Activated CD4-positive, alpha-beta T cell treated with anti-CD3 and anti-CD28 coated beads, Interleukin-2, Interleukin-4, amounts not matched to agents 100 ng/mL and 50 ng/mL, durations not matched to agents 16 hours and 8 hours (primary cell): ENCODE measurements at regions not wholly inside any gene's neighbourhood (a gene's known extent, or its start where the extent isn't known, plus 50 kb on each side); places are given as distances from the start of the nearest gene placed in this dataset.

Source experiments
- DNase-seq: peaks from one replicate; pipeline ENCODE4 v3.0.0-alpha.2; 2020; ENCODE audit warnings: low spot score

DNA sequence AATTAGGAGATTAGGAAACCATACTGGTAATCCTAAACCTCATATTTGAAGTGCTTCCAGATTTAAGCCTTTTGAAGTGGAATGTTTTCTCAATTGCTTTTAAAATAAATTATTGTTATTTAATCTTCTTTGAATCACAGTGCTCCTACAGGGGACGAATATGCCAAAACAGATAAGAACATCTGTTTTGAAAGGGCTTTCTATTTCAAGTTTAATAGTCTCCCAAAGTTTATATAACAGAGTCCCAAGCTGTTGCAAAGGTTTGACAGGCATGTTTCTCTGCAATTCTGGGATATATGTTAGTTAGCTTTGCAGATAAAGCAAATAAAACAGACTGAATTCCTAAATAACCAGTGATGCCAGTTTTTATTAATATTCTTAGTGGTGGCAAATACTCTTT, 803.7 kb downstream of the TLE4 start:
- no peak for DNase-seq

DNA sequence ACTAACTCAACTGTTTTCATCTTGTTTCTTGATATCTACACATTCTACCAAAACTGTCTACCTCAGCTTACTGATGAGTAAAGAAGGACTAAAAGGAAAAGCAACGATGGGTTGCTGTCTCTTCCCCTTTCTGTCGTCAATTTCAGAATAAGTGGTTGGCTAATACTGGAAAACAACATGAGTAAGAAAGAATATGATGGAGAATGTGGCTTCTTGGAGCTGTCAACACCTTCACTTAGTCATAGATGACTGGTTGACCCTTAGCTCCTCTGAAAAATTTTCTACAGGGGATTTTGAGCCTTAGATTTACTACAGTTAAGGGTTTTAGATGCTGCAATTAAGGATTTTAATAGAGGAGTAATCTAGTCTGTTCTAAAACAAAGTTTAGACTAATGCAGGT, 797.9 kb downstream of the TLE4 start:
- no peak for DNase-seq

DNA sequence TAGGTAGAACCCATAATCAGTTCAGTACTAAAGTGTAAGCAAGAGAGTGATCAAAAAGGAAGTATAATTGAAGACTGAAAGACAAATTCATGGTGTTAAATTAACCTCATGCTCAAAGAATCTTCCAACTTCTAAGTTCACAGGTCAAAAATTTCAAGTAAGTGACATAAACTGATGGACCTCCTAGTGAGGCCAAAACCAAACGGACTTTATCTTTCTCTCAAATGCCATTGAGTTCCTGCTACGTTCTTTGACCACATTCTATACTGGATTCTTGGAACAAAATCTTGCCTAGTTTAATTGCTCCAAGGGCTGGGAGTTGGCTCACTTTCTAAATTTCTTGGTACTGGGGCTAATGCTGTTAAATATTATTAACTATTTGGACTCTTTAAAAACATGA, 794.9 kb downstream of the TLE4 start:
- DNase-seq, result no peak

DNA sequence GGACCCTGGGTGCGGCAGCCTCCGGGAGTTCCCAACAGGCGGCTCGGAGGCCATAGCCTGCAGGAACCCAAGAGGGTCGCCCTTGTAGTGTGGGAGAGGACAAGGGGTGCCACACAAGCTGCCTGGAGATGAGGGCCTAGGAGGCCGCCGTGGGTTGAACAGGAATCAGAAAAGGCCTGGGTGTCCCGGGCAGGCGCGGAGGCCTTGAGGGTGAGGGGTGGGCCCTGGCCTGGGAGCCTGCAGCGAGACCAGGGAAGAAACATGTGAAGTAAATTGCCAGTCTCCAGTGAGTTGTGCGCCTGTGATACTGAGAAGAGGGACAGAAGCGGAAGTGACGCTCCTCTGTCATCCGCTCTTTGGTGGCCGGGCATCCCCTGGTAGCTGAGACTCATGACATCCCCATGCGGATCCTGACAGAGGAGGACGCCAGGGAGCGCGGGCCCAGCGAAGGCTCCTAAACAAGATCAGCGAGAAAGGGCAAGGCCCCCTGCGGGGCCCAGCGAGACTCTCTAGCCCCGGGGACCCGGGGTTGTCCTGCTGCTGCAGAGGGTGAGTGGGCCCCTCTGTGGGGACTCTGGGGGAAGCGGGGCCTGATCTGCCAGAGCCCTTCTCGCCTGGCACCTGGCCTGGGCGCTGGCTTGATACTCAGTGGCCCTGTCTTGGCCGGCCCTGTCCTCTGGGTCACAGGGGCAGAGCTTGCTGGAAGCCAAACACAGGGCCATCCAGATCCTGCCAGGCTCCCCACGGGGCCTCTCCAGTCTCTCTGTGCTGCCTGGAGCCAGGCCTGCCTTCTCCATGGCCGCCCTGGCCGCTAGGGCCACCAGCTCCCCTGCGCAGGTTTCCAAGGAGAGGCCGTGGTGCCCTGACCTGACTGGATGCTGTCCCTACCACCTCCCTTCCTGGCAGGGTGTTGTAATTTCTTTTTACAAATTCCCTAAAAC, 788.4 kb downstream of the TLE4 start:
- no peak for DNase-seq

DNA sequence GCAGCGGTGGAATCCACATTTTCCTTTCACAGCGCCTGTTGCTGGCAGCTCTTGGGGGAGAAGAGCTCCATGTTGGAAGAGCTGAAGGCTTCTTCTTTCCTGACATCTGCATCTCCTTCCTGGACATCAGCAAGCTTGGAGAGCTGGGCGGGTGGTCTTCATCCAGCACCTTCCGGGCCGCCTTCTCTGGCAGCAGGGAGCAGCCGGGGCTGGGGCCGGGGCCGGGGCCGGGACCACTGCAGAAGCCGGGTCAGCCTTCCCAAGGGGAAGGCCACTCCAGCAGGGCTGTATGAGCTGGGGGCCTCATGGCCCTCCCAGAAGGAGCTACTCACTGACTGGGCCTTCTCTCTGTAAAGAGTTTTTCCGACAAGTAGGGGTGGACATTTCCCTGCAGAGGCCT, 787.5 kb downstream of the TLE4 start:
- DNase-seq, result no peak

DNA sequence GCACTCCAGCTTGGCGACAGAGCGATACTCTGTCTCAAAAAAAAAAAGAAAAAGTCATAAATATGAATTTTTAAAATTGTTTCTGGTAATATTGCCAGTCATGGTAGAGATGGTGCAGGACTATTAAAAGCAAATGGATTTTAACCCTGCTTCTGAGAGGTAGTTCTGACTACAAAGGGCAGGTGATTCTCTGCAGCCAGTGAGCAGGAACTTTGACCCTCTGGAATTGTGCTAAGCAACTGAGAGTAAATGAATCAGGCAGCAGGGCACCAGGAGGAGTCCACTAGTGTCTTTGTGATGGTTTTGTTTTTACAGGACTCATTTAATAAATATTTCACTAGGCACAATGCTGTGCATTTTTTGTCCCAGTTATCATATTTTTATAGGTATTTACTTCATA, 781.2 kb downstream of the TLE4 start:
- no peak for DNase-seq

DNA sequence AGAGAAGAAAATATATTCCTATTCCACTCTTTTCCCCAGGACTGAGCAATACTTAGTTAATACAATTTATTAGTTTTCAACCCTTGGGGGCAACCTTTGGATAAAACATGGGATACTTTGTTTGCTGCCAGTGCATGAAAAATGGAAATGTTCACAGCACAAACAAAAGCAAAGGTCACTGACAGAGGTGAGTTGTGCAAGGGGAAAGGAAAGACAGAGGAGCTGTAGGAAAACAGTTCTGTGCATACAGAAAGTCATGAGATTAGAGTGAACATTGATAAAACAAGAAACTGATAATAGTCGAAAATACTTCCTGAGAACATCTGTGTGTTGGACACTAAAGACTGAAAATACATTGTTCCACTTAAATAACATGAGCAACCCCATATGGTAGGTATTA, 779.8 kb downstream of the TLE4 start:
- no peak for DNase-seq

DNA sequence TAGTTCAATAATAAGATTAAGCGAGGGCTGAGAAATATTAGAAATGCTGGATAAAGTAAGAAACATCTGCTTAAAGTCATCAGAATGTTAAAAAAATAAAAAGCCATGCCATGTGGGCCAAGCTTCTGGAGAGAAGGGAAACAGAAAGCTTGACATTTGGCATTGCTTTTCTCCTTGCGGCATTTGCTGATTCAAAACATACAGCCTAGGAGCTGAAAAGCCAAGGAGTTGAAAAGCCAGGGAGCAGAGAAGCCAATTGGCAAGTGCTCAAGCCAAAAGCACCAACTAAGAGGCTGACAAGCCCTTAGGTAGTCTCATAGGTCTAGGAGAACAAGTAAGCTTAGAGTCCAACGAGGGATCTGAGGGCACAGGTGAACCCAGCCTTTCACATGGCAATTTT, 754.3 kb downstream of the TLE4 start:
- DNase-seq, result no peak

DNA sequence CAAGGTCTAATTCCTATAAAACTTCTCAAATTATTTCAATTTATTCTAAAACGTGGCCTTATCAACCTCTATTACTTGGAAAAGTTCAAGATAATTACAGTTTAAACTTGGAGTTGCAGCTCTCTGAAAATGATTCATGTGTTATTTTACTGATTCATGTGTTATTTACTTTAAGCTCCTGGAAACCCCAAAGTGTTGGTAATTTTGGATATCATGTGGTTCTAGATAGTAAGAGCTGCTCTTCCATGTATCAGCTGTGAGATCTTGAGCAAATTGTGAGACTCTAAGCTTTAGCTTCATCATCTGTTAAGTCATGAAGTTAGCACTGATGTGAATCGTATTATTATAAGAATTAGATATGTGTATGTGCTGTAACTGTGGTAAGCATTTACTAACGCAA, 749.2 kb downstream of the TLE4 start:
- DNase-seq, result no peak

DNA sequence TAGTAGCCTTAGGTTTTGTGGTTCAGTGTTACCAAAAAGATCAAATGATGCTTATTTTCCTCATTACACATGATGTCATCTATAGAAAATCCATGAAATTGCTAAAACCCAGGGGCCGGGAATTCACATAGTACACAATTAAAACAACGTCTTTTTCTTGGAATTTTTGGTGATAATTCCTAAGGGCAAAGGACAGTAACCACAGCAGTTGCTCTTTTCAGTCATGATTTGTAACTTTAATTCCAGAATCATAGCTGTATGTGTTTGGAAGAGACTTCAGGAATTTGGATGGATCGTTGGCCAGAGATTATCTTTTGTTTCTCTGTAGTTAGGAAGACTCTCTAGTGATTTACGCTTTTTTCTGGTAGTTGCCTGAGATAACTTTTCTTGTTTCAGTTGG, 748.7 kb downstream of the TLE4 start:
- no peak for DNase-seq

DNA sequence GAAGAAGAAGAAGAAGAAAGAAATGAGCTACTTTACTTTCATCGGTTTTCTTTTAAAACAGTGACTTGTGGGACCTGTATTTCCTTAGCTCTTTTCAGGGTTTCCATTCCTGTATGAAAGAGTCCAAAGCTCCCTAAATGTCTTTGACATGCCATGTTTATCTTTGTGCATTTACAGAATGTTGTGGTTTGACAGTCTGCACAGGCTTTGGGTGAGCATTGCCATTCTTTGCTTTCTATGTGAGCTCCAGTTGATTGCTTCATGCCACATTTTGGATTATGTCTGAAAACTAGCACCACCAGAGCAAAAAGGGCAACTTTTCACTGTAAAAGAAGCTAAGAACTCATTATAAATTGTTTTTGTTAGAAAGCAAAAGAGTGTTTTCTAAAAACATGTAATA, 733.4 kb downstream of the TLE4 start:
- no peak for DNase-seq

DNA sequence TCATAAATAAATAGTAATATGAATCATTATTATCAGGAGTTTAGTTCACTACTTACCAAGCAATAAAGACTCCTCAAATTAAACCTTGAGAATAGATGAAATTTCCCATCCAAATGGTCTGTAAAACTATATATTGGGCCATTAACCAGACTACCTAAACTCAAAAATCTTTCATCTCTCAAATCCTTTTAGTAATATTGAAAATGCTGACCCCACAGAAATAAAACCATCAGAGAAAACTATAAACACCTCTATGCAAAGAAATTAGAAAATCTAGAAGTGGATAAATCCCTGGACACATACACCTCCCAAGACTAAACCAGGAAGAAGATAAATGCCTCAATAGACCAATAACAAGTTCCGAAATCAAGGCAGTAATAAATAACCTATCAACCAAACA, 723.2 kb downstream of the TLE4 start:
- DNase-seq, result no peak

DNA sequence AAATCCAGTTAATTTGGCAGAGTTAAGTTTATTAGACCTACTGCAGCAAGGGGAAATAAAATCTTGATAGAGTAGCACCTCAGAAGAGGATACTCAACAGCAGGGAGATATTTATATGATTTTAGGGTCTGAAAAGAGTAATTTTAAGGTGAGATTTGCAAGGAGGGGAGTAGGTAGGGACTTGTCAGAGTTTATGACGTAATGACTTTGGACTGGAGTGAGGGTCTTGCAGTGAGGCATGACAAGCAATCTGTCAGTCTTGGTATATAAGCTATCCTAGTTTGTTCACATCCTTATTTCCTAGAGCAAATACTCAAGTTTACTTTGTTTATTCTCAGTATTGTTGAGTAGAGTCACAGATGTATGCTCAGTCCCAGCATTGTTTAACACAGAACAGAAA, 722.6 kb downstream of the TLE4 start:
- DNase-seq, result no peak

DNA sequence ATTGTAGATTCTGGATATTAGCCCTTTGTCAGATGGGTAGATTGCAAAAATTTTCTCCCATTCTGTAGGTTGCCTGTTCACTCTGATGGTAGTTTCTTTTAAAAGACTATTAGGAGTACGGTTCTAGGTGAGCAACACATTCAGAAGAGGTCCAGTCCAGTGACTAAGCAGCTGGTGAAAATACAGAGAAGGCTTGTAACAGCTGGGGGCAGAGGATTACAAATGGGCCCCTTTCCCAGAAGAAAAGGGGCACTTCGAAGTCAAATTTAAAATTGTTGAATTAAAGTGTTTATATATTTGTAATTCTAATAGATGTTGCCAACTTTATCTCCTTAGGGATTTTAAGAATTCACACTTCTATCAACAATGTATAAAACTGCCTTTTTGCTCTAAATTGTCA, 720.5 kb downstream of the TLE4 start:
- no peak for DNase-seq

DNA sequence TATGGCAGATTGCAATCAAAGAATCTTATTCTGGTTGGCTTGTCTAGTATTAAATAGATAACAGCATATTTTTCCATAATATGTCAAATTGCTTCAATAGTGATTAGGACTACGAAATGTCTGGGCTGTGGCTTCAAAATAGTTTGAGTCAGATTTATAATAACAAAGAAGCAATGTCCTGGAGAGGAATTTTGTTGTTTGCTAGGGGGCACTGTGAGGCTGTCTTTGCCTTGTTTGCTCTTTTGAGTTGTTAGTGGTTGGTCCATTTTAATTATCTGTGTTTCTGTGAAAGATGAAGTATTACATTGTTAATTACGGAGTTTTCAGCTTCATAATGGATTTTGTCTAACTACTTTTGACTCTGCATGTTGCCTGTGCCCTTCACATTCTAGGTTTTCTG, 713.6 kb downstream of the TLE4 start:
- DNase-seq, result no peak

DNA sequence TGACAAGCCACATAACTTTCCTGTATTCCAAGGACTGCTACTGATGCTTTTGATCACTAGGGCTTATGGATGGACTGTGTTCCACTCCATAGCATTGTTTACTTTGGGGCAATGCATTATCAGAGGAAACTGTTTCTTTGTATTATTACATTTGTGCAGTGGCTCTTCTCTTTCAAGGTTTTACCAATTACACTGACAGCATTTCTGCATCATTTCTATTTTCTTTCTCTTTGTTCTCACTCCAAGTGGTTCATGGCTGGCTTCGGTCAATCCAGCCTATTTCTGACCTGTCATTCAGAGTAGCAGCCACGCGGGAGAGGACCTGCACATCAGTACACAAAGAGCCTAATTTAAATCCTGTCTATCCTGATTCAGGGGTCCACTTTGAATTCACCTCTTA, 711.0 kb downstream of the TLE4 start:
- DNase-seq, result no peak

DNA sequence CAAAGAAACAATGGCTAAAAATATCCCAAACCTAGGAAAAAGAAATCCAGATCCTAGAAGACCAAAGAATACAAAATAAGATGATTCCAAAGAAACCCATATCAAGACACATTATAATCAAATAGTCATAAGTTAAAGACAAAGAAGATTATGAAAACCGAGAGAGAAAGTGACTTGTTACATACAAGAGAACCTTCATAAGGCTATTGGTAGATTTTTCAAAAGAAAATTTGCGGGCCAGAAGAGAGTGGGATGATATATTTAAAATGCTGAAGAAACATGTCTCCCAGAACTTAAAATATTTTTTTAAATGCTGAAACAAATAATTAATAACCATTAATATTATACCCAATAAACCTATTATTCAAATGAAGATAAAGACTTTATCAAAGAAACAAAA, 687.3 kb downstream of the TLE4 start:
- DNase-seq, result no peak

DNA sequence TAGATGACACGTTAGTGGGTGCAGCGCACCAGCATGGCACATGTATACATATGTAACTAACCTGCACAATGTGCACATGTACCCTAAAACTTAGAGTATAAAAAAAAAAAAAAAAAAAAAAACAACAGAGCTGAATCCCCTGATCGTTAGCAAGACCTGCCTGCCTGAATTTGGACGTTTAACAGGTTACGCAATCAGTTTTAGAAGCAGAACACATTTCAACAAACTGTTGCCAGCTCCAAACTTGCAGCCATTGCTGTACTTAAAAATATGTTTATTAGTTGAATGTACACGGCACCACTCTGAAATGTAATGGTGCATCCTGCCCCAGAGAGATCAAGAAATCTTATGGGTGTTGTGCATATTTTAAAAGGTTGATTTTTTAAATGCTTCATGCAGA, 680.0 kb downstream of the TLE4 start:
- DNase-seq, result no peak

DNA sequence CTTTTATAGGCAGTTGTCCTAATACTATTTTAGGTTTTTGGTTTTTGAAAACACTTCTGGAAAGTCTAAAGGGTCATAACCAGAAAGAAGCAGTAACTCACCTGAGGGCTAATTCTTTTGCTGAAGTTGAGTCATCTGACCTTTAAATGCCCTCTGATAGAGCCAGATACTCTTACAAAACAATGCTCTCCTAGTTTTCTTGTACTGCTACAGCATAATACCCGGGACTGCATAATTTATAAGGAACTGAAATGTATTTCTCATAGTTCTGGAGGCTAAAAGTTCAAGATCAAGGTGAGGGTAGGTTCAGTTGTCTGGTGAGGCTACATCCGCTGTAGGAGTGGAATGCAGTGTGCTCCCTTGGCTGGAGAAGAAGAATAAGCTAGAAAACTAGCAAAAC, 670.3 kb downstream of the TLE4 start:
- DNase-seq, result no peak

DNA sequence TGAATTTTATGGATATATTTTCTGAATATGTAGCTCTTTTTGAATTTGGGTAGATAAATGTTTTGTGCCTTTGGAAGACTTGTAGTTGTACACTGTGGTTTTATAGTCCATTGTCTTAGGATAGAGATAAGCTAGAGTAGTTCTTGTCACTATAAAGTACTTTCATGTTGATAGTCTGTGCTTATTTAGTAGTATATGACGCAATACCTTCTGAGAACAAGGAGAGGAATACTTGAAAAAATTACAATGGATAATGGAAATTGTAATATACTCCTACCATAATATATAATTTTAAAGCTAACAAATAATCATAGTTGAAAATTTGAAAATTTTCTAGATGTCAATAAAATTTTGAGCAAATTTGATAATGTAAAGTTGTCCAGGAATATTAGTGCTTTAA, 664.0 kb downstream of the TLE4 start:
- DNase-seq, result no peak

DNA sequence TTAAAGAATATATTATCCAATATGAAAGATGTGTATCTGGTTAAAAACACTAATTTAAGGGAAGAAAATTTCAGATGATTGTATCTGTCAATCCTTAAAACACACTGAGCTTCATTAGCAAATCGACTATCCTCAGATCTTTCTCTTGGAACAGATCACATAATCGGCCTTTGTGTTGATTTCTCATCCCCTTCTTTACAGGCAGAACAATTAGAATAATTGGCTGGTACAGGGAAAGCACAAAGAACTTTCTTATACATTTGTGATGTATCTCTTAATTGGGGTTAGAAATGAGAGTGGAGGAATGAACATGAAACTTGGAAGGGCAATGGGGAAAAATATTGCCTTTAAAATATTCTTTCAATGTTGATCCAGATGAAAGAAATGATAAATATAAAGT, 662.1 kb downstream of the TLE4 start:
- no peak for DNase-seq

DNA sequence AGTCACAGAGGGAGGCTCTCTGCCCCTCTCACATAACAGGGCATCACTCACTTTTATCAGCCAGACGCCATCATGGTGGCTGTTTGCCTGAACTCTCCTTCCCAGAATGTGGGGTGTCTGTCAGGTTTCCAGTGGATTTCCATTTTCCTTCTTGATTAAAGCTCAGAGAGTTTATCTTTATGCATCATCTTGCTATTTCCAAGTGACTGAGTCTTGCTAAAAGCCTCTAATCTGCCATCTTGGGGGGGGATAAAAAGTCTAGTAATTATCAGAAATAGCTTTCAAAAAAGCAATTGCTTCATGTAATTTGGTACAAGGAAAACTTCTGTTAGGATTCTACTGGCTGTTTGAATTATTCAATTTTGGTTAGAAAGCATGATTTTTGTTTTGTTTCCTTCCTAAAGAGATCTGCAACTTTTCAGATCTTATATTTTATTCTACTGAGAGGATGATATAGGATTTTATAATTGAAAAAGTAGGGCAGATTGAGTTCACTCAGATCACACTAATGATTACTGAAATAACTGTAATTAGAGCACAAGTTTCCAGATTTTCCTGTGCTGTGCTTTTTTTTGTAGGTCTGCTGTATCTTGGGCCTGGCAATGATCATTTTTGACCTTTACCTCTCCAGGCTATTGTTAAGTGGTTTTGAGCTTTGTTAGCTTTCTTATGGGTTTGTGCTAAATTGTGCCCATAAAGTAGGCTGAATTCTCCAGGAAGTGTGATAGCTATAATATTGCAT, 661.5 kb downstream of the TLE4 start:
- DNase-seq, result no peak
